Adrenal gland (tissue), 9 donors: ENCODE measurements at regions not wholly inside any gene's neighbourhood (a gene's known extent, or its start where the extent isn't known, plus 50 kb on each side); places are given as distances from the start of the nearest gene placed in this dataset.

Experiments
- DNase-seq, 7 donors: peaks; one replicate each; pipeline ENCODE4 v3.0.0-alpha.2; 2019 to 2020
- H3K27ac ChIP-seq, 5 donors: fragments of 200-600 bp; sonication (generic) in 4 of 5; 1 replicate in 3 of 5; 2 replicates in 2 of 5; pipeline versions ENCODE4 v1.5.1 to v1.8.0; 2016 to 2020; ENCODE audit warnings: mild to moderate bottlenecking in 1 of 5
- H3K27me3 ChIP-seq: fragments of 200-600 bp; 2 replicates; pipeline ENCODE4 v1.8.0; 2021
- H3K36me3 ChIP-seq, 2 donors: fragments of 200-600 bp; replicated peaks in 1 of 2; 1 replicate in 1 of 2; 2 replicates in 1 of 2; pipeline versions ENCODE4 v1.5.1 to v1.8.0; 2018 to 2022
- H3K4me1 ChIP-seq, 2 donors: fragments of 200-600 bp; replicated peaks in 1 of 2; 1 replicate in 1 of 2; 2 replicates in 1 of 2; pipeline versions ENCODE4 v1.5.1 to v1.8.0; 2018 to 2021
- H3K4me3 ChIP-seq, 4 donors: fragments of 200-600 bp; sonication (generic) in 3 of 4; one replicate each; pipeline ENCODE4 v1.5.1; 2016 to 2018
- H3K9me3 ChIP-seq, 3 donors: fragments of 200-600 bp; sonication (generic) in 1 of 3; replicated peaks in 1 of 3; 1 replicate in 2 of 3; 2 replicates in 1 of 3; pipeline versions ENCODE4 v1.5.1 to v1.8.0; 2016 to 2021
- POLR2A ChIP-seq, 2 donors: fragments of 450-650 bp; IDR thresholded peaks; one replicate each; pipeline ENCODE4 v1.6.1; 2017; ENCODE audit warnings: antibody characterized with exemption in 2 of 2, mild to moderate bottlenecking in 2 of 2, moderate library complexity in 1 of 2
- WGBS, 4 donors: extraction: QIAGEN DNeasy Blood & Tissue Kit in 2 of 4; methylation state at CpG; one replicate each; pipeline versions ENCODE4 v1.1.5 to v1.1.7; 2013 to 2017; 5-methylcytosine and 5-hydroxymethylcytosine counted together
- intact Hi-C, 2 donors: fragments of 100-400 bp; cut with DNase I; formaldehyde crosslinking; loops; one replicate each; pipeline versions ENCODE4 v1.14.1 to v1.15.0; 2022 to 2023
- TF ChIP-seq, protein P1 (sequence below), 6 experiments: fragments of 450-650 bp in 4 of 6; fragments of 200-600 bp in 2 of 6; sonication (generic) in 1 of 6; IDR thresholded peaks; 1 replicate in 5 of 6; 2 replicates in 1 of 6; pipeline versions ENCODE4 v1.5.1 to v1.8.0; 2016 to 2021; ENCODE audit warnings: antibody characterized with exemption in 6 of 6, mild to moderate bottlenecking in 2 of 6, moderate library complexity in 1 of 6
- donor health status: healthy with polysubstance abuse.
- donor health status: Bipolar disorder and iron deficiency.
- donor health status: DM: yes; HTN: yes; CAD: no.
- donor health status: DM: no; HTN: no; CAD: no.
- donor health status: DM: no; HTN: no; CAD: no.

DNA sequence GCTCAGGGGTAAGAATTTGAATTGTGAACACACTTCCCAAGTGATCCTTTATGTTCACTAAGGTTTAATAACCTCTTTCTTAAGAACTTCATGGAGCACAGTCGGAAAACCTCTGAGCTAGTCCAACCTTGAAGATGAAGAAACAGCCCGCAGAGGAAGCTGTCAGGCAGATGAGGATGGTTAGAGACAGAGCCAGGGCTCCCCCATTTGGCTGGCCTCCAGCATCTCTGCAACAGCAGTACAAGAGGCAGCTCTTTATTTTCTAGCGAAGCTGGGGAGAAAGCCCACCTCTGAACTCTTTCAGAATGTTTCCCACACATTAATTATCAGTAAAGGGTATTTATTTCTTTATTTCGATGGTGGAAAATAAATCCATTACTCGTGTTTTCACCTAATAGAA is 350.8 kb downstream of the DMRT2 start:
- no peak for DNase-seq
- WGBS, 4 donors = 14 to 33% (median 24%) methylated on average over 5 of the region's 5 CpGs

DNA sequence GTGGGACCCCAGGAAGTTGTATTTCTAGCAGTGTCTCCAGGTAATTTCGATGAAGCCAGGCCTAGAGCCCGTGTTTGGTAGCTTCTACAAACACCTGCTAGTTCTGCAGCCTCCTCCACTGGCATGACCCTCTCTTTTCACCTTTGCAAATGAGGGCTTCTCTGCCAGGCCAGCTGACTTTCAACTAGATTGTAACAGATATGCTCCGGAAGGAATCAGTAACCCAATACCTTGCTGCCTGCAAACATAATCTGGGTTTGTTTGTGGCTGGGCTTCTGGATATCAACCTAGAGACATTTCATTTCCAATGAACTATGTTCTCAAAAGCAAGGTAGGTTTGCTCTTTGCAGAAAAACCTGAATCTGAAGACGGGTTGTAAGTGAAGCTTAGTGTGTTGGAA is 354.8 kb downstream of the DMRT2 start:
- 50 to 66% (median 55%) methylated on average over 4 of the region's 4 CpGs for WGBS, 4 donors

More for the DNA sequence above, 350.8 kb downstream of the DMRT2 start:
- Histone ChIP-seq H3K27ac (no peak overlapping the region), H3K4me1 (no peaks in the 10 kb centered on the region), H3K27me3 (no peaks in the 10 kb centered on the region), H3K9me3 (no peaks in the 10 kb centered on the region), H3K4me3 (no peak overlapping the region), H3K36me3 (no peaks in the 10 kb centered on the region)
- TF ChIP-seq, protein P1, sequence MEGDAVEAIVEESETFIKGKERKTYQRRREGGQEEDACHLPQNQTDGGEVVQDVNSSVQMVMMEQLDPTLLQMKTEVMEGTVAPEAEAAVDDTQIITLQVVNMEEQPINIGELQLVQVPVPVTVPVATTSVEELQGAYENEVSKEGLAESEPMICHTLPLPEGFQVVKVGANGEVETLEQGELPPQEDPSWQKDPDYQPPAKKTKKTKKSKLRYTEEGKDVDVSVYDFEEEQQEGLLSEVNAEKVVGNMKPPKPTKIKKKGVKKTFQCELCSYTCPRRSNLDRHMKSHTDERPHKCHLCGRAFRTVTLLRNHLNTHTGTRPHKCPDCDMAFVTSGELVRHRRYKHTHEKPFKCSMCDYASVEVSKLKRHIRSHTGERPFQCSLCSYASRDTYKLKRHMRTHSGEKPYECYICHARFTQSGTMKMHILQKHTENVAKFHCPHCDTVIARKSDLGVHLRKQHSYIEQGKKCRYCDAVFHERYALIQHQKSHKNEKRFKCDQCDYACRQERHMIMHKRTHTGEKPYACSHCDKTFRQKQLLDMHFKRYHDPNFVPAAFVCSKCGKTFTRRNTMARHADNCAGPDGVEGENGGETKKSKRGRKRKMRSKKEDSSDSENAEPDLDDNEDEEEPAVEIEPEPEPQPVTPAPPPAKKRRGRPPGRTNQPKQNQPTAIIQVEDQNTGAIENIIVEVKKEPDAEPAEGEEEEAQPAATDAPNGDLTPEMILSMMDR (IDR thresholded peaks at IDR 0.05) = no peak
- TF ChIP-seq POLR2A (IDR thresholded peaks at IDR 0.05) = no peak
- intact Hi-C loops = no loop called here

DNA sequence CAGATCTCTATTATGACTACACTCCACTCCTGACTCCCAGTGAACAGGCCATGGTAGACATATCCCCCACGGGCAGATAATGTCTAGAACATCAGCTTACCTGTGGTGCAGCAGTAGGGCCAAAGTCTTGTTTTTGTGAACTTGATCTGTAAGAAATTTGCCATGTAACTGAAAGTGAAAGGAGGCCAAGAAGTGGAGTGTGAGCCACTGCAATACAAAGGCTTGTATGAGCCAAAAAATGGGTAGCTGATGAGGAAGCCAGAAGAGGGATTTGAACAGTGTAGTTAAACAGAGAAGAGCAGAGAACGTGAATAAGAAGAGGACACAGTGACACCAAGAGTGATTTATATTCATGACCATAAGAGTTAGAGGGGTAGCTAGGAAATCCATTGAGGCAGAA is 361.7 kb downstream of the DMRT2 start:
- intact Hi-C loops = no loop called here
- Histone ChIP-seq H3K27me3 (no peaks in the 10 kb centered on the region), H3K36me3 (no peaks in the 10 kb centered on the region), H3K4me3 (no peak overlapping the region), H3K27ac (no peak overlapping the region), H3K9me3 (no peaks in the 10 kb centered on the region), H3K4me1 (no peaks in the 10 kb centered on the region)
- DNase-seq = no peak
- TF ChIP-seq, protein P1 (IDR thresholded peaks at IDR 0.05) = no peak
- no peak for TF ChIP-seq POLR2A (IDR thresholded peaks at IDR 0.05)
- 9 to 56% (median 32%) methylated on average over 2 of the region's 2 CpGs for whole genome bisulfite sequencing, 4 donors

More for the DNA sequence above, 354.8 kb downstream of the DMRT2 start:
- DNase-seq = no peak
- Histone ChIP-seq H3K9me3 (no peaks in the 10 kb centered on the region), H3K4me1 (no peaks in the 10 kb centered on the region), H3K36me3 (no peaks in the 10 kb centered on the region), H3K27me3 (no peaks in the 10 kb centered on the region), H3K4me3 (no peak overlapping the region), H3K27ac (no peak overlapping the region)
- intact Hi-C loops = no loop called here
- no peak for TF ChIP-seq POLR2A (IDR thresholded peaks at IDR 0.05)
- TF ChIP-seq, protein P1 (IDR thresholded peaks at IDR 0.05) = no peak

DNA sequence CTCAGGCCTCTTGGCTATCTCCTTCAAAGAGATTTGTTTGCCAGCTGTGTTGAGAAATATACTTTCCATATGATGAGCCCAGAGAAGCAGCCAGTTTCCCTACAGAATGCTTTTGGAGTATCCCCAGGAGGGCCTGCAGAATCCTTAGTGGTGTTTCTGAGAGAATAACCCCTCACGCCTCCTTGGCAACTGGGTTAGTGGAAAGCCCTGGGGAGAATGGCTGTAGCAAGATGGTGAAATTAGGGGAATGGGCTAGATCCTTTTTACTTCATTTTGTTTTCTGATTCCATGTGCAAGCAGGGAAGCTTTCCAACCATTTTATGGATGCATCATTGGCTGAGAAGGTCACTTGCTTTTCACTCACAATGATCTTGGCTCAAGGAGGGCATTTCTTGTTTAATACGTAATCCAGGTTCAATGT is 364.6 kb downstream of the DMRT2 start:
- no peaks in the 10 kb centered on the region for H3K27me3 ChIP-seq
- H3K36me3 ChIP-seq = no peaks in the 10 kb centered on the region
- intact Hi-C loops = no loop called here
- no peaks in the 10 kb centered on the region for H3K9me3 ChIP-seq
- 71 to 90% (median 78%) methylated on average over 2 of the region's 2 CpGs for WGBS, 4 donors
- H3K4me1 ChIP-seq = no peaks in the 10 kb centered on the region
- no peak overlapping the region for H3K4me3 ChIP-seq
- no peak for TF ChIP-seq POLR2A (IDR thresholded peaks at IDR 0.05)
- TF ChIP-seq, protein P1 (IDR thresholded peaks at IDR 0.05) = no peak
- no peak for DNase-seq
- H3K27ac ChIP-seq = no peak overlapping the region
